NT2/D1 (cell line): ENCODE measurements at regions not wholly inside any gene's neighbourhood (a gene's known extent, or its start where the extent isn't known, plus 50 kb on each side); places are given as distances from the start of the nearest gene placed in this dataset.

Experiments
- SUZ12 ChIP-seq: IDR thresholded peaks from 2 replicates; pipeline ENCODE4 v1.6.1; 2011; ENCODE audit not compliant: insufficient read length, insufficient read depth; ENCODE audit errors: extremely low read depth
- YY1 ChIP-seq: IDR thresholded peaks from 2 replicates; pipeline ENCODE4 v1.6.1; 2011; ENCODE audit not compliant: insufficient read length, insufficient read depth
- ZNF274 ChIP-seq: IDR thresholded peaks from 2 replicates; pipeline ENCODE4 v1.6.1; 2011; ENCODE audit warnings: mild to moderate bottlenecking, low read depth, low read length

- TF ChIP-seq YY1 (no peak), ZNF274 (no peak), SUZ12 (no peak)
Observed at GRCh38 chr20:58575776-58576602, 60.8 kb upstream of the APCDD1L start.
